ENCODE measurements at regions not wholly inside any gene's neighbourhood (a gene's known extent, or its start where the extent isn't known, plus 50 kb on each side); places are given as distances from the start of the nearest gene placed in this dataset.

GRCh38 chr9:129231022-129231739, 53.1 kb upstream of the IER5L start:
- DNase-seq (ENCODE audit: low spot score) = no peak
- Histone ChIP-seq H3K27ac (no peak overlapping the region), H3K4me3 (no peak overlapping the region)
- no peak for TF ChIP-seq CTCF (IDR thresholded peaks at IDR 0.05)

GRCh38 chr9:129230302-129230701, 52.2 kb upstream of the IER5L start:
- no peak for TF ChIP-seq CTCF (IDR thresholded peaks at IDR 0.05)
- DNase-seq (ENCODE audit: low spot score) = no peak
- Histone ChIP-seq H3K27ac (no peak overlapping the region), H3K4me3 (no peak overlapping the region)

All from coronary artery (tissue), 2 donors.